ENCODE measurements at regions not wholly inside any gene's neighbourhood (a gene's known extent, or its start where the extent isn't known, plus 50 kb on each side); places are given as distances from the start of the nearest gene placed in this dataset.

GRCh38 chr22:22813126-22814075 is 74.2 kb upstream of the IGLL5 start:
- Histone ChIP-seq H3K27me3 (peaks cover 0 to 2% of the 10 kb centered on the region in 2 donors), H3K4me3 (no peak overlapping the region), H3K27ac (no peak overlapping the region), H3K9me3 (no peaks in the 10 kb centered on the region), H3K4me1 (no peaks in the 10 kb centered on the region), H3K36me3 (no peaks in the 10 kb centered on the region)
- no peak for TF ChIP-seq CTCF (IDR thresholded peaks at IDR 0.05)
- no peak for DNase-seq
- intact Hi-C loops (cut with DNase I; ENCODE audit: low total_unique reads), result no loop called here

GRCh38 chr22:22814666-22815396 is 72.8 kb upstream of the IGLL5 start:
- no peak for TF ChIP-seq CTCF (IDR thresholded peaks at IDR 0.05)
- Histone ChIP-seq H3K4me3 (no peak overlapping the region), H3K36me3 (no peaks in the 10 kb centered on the region), H3K27me3 (peaks cover 0 to 6% of the 10 kb centered on the region in 2 donors), H3K4me1 (no peaks in the 10 kb centered on the region), H3K27ac (no peak overlapping the region), H3K9me3 (no peaks in the 10 kb centered on the region)
- DNase-seq, result no peak
- intact Hi-C loops (cut with DNase I; ENCODE audit: low total_unique reads), result no loop called here

- Histone ChIP-seq H3K36me3 (no peaks in the 10 kb centered on the region), H3K4me3 (no peak overlapping the region), H3K27ac (no peak overlapping the region), H3K9me3 (no peaks in the 10 kb centered on the region), H3K27me3 (peaks cover 0 to 6% of the 10 kb centered on the region in 2 donors), H3K4me1 (no peaks in the 10 kb centered on the region)
- DNase-seq, result no peak
- TF ChIP-seq CTCF (IDR thresholded peaks at IDR 0.05), result no peak
- intact Hi-C loops (cut with DNase I; ENCODE audit: low total_unique reads), result no loop called here
Observed at GRCh38 chr22:22815397-22816170, 72.0 kb upstream of the IGLL5 start.

GRCh38 chr22:22816171-22816514 is 71.5 kb upstream of the IGLL5 start:
- TF ChIP-seq CTCF (IDR thresholded peaks at IDR 0.05), result no peak
- no peaks in the 10 kb centered on the region for H3K9me3 ChIP-seq
- no peaks in the 10 kb centered on the region for H3K36me3 ChIP-seq
- H3K27me3 ChIP-seq, result peaks cover 0 to 6% of the 10 kb centered on the region in 2 donors
- no peak for DNase-seq
- no peak overlapping the region for H3K27ac ChIP-seq
- no peaks in the 10 kb centered on the region for H3K4me1 ChIP-seq
- intact Hi-C loops (cut with DNase I; ENCODE audit: low total_unique reads), result no loop called here
- no peak overlapping the region for H3K4me3 ChIP-seq

GRCh38 chr22:22816766-22817410 is 70.7 kb upstream of the IGLL5 start:
- H3K4me1 ChIP-seq, result no peaks in the 10 kb centered on the region
- no peak overlapping the region for H3K27ac ChIP-seq
- peaks cover 0 to 11% of the 10 kb centered on the region in 2 donors for H3K27me3 ChIP-seq
- DNase-seq, result no peak
- no peak for TF ChIP-seq CTCF (IDR thresholded peaks at IDR 0.05)
- intact Hi-C loops (cut with DNase I; ENCODE audit: low total_unique reads), result no loop called here
- no peak overlapping the region for H3K4me3 ChIP-seq
- H3K36me3 ChIP-seq, result no peaks in the 10 kb centered on the region
- no peaks in the 10 kb centered on the region for H3K9me3 ChIP-seq
